NCI-H748 (cell line): ENCODE measurements at regions not wholly inside any gene's neighbourhood (a gene's known extent, or its start where the extent isn't known, plus 50 kb on each side); places are given as distances from the start of the nearest gene placed in this dataset.
A peak's percentile ranks its signal among the peaks of the same experiment; 100 is the strongest.
"Not testable (repeated sequence)": the region's sequence is repeated elsewhere in the genome, so short reads cannot be mapped to it uniquely, and the experiment has no call there.

Source experiments
- DNase-seq: peaks from one replicate; lab custom pipeline; 2025; ENCODE audit not compliant: unreplicated experiment; lab: John Stamatoyannopoulos, UW

DNA sequence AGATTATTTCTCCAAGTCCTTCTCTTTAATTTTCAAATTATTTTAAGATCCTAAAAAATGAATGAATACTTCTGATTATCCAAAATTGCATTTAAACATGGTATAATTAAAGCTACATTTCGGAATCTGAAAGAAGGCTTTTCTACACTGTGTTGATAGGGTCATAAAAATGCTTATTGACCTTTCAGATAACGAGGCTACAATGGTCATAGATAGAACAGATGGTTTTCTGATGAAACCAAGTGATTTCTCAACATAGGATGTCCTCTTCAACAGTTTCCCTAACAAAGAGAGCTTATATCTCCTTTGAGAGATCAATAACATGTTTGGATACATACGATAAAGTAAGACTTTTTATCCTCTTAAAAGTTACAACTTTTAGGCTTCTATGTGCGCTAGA is 201.1 kb downstream of the PTH2R start:
- peak; percentile 77 for DNase-seq

DNA sequence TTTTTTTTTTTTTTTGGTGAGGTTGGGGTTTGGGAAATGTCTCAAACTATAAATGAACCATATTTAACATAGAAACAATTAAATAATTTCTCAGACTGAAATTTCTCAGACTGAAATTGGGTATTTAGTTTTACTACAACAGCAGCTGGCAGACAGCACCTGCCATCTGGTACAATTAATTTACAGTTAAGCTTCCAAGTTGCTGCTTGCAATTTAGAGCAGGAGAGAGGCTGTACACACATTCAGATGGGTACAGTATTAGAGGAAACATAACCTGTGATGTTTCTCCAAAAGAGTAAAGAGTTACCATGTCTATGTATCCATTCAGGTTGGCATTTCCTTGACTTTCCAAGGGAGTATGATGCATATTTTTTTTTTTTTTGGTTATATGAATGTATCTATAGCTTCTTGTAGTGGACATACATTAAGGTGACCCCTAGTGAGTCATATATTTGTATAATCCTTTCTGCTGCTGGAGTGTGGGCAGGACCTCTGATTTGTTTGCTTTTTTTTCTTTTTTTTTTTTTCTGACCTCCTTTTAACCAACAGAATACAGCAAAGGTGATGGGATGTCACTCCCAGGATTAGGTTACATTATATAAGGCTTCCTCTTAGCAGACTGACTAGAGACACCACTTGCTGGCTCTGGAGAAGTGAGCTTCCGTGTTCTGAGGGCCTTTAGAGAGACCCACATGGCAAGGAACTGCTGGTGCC is 201.7 kb downstream of the PTH2R start:
- peak; percentile 92 for DNase-seq

DNA sequence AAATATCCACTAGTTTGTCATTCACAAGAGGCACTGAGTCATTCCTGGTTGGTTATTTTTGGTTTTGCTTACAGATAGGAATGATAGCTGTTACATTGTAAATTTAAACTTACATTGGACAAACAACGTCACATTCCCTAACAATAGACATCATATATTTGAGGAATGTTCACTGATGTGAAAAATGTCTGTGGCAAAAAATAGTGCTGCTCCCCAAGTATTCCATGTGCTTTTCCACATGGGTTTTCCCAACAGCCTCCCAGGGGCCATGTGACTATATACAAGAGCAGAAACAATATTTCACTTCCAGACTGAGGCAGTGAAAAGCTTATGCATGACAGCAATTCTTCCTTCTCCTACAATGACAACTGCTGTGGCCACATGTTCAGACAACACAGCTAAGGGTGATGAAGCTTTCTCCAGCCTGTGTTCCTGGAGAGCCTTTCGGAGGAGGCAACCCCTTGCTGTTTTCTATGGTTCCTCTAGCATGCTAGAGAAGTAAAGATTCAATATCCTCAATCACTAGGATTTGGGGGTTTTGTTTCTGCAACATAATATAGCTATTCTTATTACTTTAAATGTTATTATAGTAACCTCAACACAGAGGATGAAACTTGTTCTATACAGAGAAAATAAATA is 202.7 kb downstream of the PTH2R start:
- DNase-seq = peak; percentile 7

DNA sequence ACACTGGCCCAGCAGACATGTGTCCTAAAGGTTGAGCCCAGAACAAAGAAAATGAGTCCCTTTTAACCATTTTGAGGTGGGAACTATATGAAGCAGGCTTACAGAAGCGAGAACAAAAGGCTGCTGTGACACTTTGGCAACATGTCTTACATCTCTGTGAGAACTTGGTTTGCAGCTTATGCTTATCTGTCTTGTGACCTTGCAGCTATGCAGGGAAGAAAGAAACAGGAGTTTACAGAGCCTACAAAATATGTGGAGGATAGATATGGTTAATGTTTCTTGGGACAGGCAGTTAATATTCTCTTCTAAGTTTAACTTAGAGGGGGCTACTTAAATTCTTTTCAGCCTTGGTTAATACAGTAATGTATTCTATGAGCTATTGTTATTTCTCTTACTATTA is 209.1 kb downstream of the PTH2R start:
- DNase-seq = not testable (repeated sequence)

DNA sequence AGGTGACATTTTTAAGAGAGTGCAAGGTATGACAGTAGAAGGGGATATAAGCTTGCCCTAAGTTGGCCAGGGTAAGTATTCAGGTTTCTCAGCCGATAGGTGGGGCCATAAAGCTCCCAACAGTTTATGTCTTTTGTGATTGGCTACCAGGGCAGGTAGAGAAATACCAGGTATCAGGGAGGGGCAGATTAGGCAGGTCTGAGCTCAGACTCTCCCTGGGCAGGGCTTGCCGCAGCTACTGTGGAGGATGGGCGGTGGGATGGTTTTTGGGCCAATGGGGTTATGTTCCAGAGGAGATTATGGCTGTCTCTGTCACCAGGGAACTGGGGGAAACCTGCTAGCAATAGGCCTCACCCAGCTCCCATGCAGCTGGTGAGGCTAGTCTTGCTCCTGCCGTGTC is 211.6 kb downstream of the PTH2R start:
- DNase-seq = no peak

DNA sequence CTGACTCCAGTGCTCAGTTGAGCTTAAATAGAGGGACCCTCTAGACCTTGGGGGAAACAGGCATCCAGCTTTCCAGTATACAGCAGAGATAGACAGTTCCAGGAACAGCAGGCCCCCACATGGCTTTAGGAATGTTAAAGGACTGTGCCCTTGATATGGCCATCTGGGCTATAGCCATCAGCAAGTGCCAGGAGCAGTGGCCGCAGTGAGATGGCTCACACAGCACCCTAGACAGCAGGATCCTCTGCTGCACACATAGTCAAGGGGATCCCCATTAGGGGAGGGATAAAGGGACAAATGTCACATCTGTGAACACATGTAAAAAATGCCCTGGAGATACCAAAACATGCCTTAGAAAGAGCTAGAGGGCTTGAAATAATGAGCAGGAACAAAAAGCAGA is 213.4 kb downstream of the PTH2R start:
- no peak for DNase-seq

DNA sequence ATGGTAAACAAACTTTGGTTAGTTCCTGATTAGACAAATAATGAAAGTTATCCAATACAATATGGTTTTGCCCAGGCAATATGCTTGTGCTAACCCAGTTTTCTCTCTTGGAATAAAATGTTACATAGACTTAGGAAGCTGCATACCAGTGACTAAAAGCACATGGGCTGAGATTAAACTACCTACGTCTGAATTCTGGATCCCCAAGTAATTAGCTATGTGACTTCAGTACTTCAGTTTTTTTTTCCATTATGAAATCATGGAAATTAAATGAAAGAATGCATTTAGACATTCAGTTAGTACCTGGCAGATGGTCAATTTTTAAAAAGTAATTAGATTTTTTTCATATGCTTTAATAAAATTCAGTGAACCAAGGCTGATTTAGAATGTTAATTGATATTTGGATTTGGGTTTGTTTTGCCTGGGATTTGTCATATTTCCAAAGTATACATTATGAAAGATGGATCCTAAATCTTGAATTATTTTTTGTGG is 213.9 kb downstream of the PTH2R start:
- no peak for DNase-seq

DNA sequence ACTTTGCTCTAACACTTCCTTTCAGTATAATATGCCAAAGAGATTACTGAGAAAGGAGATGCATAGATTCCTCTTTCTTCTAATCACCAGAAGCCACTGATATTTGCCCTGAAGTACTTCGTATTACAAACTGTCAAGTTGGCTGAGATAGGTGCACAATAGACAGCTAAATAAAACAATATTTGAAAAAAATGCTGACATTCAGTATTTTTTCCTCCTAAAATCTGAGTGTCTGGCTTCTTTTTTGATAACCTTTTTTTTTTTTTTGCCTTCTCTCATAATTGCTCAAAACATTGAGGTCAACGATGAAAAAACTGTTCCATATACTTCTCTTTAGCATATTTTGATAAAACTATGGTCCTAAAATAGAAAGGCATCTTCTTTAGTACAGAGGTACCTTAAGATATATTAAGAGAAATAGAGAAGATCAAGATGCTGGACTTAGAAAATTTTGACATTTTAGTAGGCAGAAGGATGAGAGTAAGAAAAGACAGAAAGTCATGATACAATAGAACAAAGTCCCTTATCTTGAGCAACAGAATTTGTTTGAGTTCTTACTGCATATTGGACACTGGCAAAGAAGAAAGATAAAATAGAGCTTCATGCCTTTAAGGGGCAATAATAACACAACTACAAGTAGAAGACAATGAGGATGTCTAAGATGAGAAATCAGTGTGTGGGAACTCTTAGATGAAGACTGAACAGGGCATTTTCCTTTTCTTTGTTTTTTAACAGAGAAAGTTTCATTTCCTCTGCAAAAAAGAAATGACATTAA is 220.7 kb downstream of the PTH2R start:
- DNase-seq = no peak

DNA sequence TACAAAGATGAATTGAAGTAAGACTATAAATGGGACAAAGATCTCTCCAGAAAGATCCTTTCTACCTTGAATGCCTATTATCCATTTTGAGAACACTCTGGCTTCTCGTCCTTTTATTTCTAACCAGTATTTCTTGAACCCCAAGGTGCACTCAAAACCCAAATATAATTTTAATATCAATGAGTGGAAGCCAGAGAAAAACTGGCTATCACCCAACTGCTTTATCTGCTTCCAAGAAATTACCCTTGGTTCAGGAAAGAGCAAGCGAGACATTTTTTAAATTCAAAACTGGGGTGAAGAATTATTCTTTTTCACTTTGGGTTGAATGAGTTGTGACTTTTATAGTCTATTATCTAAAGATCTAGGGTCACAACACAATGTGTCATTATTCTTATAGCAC is 221.3 kb downstream of the PTH2R start:
- DNase-seq = no peak

DNA sequence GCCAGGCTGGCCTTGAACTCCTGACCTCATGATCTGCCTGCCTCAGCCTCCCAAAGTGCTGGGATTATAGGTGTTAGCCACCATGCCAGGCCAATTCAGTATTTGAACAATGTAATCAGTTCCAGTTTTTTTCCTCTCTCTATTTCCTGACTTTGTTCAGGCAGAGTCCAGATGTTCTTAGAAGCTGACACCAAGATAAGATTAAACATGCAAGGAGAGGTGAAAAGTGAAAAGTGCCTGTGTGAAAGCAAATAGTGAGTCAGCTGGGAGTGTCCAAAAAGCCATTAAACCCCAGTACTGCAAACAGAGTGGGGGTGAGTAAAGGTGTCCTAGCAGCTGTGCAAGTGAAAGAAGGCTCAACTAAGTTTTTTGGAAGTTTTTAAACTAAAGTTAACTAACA is 231.5 kb downstream of the PTH2R start:
- no peak for DNase-seq

DNA sequence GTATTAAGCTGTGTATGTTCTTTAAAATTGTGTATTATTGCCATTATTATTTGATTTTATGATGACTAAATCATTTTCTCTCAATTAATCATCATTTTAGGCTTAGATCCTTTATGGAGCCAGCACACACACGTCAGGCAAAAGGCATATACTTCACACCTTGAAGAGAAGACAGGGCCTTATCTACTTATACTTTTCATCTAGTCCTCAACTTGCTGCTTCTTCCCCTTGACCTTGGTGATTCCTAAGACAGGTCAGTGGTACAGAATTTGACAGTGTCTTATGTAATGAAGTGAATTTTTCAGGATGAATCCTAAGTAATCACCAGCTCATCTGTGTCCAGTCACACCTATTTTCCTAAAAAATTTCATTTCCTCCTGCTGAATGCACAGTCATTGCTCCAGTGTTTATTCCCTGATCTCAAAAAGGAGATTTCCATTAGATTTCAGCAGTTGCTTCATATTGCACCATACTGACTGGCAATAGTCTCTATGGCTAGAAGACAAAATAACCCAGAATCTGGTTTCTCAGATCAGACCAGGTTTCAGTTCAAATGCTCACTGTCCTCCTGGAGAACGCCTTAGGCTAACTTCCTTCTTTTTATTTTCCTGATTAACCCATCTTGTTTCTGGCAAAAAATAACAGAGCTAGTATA is 235.7 kb downstream of the PTH2R start:
- no peak for DNase-seq

DNA sequence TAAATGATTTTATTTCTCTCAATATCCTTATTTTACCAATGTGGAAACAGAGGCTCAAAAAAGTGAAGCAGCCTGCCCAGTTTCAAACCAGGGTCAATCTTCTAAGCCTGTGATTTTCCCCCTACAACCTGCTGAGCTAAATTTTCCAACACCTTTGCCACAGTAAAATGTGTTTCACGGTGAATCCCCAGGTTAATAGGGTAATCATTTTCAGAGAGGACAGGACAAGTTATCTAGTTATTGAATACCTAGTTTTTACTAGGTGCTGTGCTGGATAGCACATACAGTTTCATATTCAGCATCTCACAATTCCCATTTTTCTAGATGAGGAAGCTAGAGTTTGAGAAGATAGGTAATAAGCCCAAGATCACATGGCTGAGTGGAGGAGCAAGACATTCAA is 236.6 kb downstream of the PTH2R start:
- DNase-seq = no peak

DNA sequence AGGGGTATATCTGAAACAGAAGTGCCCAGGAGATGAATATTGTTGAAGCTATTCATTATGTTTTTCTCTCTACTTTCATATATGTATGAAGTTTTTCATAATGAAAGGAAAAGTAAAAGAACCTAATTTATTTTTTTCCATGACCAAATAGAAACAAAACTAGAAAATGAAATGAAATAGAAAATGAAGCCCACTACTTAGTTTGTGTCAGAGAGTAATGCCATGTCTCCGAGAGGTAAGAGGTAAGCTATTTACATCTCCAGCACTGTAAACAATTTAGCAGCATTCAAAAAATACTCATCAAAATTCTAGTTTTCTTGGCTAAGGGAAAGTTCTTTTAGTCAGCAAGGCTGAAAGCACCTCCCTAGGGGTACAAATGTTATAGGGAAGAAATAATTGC is 238.6 kb downstream of the PTH2R start:
- DNase-seq = no peak

DNA sequence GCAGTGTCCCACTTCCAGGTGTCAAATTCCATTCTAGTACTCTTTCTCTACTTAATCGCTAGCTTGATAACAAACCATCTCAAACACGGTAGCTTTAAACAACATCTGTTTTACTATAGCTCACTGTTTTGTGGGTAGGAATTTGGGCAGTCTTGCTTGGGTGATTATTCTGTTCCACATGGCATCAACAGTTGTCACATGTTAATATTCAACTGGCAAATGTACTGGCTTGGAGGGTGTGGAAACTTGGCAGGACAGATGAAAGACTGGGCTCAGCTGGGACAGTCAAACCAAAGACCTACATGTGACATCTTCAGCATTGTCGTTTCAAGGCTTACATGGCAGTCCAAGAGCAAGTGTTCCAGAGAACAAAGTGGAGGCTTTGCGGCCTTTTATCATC is 241.8 kb downstream of the PTH2R start:
- DNase-seq = no peak

DNA sequence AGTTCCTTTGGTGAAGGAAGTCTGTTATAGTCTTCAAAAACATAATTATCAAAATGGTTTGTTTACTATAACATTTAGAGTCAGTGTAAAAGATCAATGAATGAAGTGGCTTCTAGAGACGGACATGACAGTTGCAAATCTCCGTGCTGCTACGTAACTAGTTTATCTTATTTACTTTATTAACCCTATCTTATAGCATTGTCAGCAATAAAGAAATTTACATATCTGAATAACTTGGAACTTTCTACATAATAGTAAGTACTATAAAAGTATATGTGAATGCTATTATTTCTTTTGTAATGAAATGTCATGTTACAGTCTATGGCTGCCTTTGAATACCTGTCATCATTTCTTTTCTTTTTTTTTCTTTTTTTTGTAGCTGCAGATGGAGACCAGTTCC is 246.8 kb downstream of the PTH2R start:
- DNase-seq = no peak

DNA sequence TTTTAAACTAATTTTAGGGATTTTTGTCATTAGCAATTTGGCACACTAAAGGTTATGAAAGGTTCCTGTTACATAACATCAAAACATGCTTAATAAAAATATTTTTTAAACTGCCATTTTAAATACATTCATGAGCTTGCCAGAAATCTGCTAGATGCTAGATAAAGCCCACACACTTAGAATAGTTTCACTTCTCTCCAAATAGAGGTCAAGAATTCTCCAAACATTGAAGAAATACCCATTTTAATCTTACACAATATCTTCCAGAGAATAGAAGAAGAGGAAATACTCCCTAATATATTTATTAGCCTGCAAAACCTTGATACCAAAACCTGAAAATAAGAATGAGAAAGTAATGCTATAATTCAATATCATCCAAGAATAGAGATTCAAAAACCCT is 247.5 kb downstream of the PTH2R start:
- no peak for DNase-seq

DNA sequence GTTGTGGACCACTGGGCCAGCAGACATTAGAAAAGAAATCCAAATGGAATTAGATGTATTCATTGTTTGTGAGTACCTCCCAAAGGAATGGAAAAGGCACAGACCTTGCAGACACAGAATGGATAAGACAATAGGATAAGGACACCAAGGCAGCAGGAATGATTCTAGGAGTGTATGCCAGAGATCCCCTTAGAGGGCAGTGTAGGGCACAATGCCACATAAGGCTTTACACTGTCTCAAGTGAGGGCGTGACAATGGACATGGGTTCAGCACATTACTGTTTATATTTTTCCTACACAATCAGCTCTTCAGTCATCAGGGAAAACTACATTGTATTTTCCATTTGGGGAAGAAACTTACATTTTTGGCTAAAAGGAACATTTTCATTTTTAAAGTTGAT is 250.9 kb downstream of the PTH2R start:
- peak; percentile 46 for DNase-seq

DNA sequence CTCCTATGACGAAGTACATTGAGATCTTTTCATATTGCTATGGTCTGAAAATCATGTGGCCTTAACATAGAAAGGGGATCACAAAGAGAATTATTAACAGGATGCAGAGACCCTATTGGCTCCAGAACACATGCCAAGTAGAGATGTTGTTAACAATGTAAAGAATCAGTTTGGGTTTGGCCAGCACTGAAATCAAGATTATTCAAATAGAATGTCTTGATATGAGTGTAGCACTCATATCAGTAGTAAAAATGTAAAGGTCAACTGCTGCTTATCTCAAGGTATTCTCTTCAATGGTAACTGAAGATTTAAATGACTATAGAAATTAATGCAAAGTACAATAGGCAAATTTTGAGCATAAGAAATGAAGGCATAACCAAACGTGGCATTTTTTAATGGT is 262.8 kb downstream of the PTH2R start:
- DNase-seq = no peak

DNA sequence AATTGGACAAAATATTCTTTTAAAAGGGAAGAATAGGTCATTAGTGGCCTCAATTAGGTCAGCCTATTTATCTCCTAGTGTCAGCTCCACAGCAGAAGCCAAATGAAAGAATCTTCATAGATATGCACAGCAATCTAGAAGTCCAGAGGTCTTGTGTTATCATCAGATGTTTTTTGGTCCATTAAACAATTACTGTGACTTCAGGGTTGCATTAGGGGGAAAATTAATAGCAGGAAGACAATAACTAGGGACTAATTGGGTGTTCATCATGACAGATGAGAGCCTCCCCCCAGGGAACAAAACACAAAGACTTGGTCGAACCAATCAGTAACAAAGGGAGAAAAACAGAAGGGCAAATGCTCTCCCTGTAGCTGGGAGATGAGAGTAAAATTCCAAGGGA is 264.7 kb downstream of the PTH2R start:
- DNase-seq = peak; percentile 54

DNA sequence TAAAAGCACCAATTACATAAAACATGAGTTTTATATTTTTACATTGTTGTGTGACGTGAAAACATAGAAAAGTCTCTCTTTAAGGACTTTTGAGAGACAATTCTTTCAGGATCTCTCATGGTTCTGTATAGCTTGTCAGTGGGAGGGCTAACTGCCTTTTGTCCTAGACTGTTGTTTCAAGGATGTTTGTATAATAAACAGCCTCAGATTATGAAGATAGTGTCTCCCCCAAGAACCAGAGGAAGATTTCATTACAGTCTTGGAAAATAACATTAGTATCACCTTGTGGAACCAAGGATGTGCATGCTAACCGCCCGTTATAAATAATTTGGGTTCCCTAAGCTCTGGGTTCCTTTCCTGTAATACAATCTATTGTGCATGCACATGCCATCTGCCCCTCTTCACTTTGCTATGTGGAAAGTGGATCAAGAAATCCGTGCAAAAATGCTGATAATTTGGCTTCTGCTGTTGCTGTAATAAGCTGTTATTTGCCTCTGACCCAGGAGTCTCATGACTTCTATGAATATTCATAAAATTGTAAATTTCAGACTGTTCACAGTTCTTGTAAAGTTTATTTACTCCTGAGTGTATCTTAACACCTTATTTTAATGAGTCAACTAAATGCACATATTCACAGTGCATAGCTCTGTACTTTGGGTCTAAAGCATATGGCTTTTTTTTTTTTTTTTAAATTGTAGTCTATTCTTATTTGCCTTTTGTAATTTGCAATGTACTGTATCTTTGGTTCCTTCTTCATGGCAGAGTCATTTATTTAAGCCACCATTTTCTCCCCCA is 265.5 kb downstream of the PTH2R start:
- peak; percentile 13 for DNase-seq

DNA sequence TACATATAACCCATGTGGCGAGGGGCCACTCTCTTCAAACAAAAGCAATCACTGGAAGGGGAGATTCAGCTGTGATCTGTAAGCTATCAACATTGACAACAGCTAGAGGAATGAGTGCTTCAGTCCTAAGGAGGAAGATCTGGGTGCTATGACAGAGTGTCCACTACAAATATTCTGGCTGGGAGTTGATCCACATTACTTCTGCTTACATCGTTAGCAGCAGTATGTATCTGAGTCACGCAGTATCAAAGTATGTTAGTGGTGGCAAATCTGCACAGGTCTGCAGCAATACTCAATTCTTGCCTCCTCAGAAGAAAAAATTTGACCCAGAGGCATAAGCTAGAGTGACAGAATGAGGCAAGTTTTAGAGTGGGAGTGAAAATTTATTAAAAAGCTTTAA is 267.0 kb downstream of the PTH2R start:
- DNase-seq = no peak
